ENCODE measurements at regions not wholly inside any gene's neighbourhood (a gene's known extent, or its start where the extent isn't known, plus 50 kb on each side); places are given as distances from the start of the nearest gene placed in this dataset.

GRCh38 chr12:82203086-82203485 is 155.1 kb downstream of the CCDC59 start:
- no peaks in the 10 kb centered on the region for H4K20me1 ChIP-seq (ENCODE audit: insufficient read depth)
- H3K79me2 ChIP-seq (ENCODE audit: insufficient read depth) = no peaks in the 10 kb centered on the region
- H3K36me3 ChIP-seq (replicated peaks in 1 of 2; ENCODE audit: control insufficient read depth in 1 of 2, insufficient read depth in 2 of 2, low read length in 1 of 2) = no peaks in the 10 kb centered on the region
- H3K27me3 ChIP-seq (ENCODE audit: insufficient read depth) = no peaks in the 10 kb centered on the region
- ChIA-PET POLR2A (no interaction called here), CTCF (no interaction called here)
- H3K9ac ChIP-seq = no peak overlapping the region
- no peak overlapping the region for H2AFZ ChIP-seq (ENCODE audit: low read depth)
- no peaks in the 10 kb centered on the region for H3K9me2 ChIP-seq
- WGBS (ENCODE audit: low lambda C conversion rate) = 6% methylated on average over 4 of the region's 4 CpGs
- H3K27ac ChIP-seq (ENCODE audit: low read depth in 2 of 2, low read length in 1 of 2) = no peak overlapping the region
- TF ChIP-seq POLR2AphosphoS5 (IDR thresholded peaks at IDR 0.05; ENCODE audit: low read depth, low read length) (no peak), IRF3 (IDR thresholded peaks at IDR 0.05; ENCODE audit: low read depth, low read length) (no peak), JUND (IDR thresholded peaks at IDR 0.05) (no peak), FOXM1 (IDR thresholded peaks at IDR 0.05; ENCODE audit: low read depth) (no peak), GABPA (IDR thresholded peaks at IDR 0.05; ENCODE audit: low read depth) (no peak), RAD21 (IDR thresholded peaks at IDR 0.05; ENCODE audit: low read length) (no peak), RXRA (IDR thresholded peaks at IDR 0.05; ENCODE audit: borderline replicate concordance, low read depth) (no peak), REST (IDR thresholded peaks at IDR 0.05; ENCODE audit: low read depth, low read length) (no peak), EP300 (IDR thresholded peaks at IDR 0.05; ENCODE audit: borderline replicate concordance in 1 of 2, low read depth in 1 of 2, low read length in 1 of 2) (no peak), MXI1 (IDR thresholded peaks at IDR 0.05; ENCODE audit: low read depth, low read length) (no peak)
- TF ChIP-seq, protein P1, sequence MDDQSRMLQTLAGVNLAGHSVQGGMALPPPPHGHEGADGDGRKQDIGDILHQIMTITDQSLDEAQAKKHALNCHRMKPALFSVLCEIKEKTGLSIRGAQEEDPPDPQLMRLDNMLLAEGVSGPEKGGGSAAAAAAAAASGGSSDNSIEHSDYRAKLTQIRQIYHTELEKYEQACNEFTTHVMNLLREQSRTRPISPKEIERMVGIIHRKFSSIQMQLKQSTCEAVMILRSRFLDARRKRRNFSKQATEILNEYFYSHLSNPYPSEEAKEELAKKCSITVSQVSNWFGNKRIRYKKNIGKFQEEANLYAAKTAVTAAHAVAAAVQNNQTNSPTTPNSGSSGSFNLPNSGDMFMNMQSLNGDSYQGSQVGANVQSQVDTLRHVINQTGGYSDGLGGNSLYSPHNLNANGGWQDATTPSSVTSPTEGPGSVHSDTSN (IDR thresholded peaks at IDR 0.05) = no peak
- no peaks in the 10 kb centered on the region for H3K9me3 ChIP-seq
- DNase-seq = no peak
- H3K4me2 ChIP-seq = no peak overlapping the region
- H3K4me3 ChIP-seq (ENCODE audit: low read depth in 2 of 2, low read length in 1 of 2) = no peak overlapping the region
- H3K4me1 ChIP-seq (ENCODE audit: control insufficient read depth in 1 of 2, insufficient read depth in 2 of 2, low read depth in 1 of 2, low read length in 1 of 2) = no peaks in the 10 kb centered on the region
- H3F3A ChIP-seq (replicated peaks; ENCODE audit: insufficient read depth) = no peaks in the 10 kb centered on the region

DNA sequence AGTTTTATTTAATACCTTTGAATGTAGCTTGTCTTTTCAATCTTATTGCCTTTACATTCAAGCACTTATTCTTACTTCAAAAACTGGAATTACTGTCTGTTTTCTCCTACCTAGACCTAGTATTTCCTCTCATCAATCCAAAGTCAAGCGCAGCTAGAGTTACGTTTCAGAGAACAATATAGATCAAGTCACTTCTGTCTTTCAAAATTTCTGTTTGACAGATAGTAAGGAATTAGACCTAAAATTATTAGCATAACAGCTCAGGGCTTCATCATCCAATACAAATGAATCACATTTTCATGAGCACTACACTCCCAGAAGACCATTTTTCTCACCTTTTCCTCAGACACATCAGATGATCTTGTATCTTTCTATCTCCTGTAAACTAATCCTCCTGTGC is 170.6 kb downstream of the CCDC59 start:
- no peaks in the 10 kb centered on the region for H3K9me2 ChIP-seq
- H3K9ac ChIP-seq = no peak overlapping the region
- no peak overlapping the region for H3K27ac ChIP-seq (ENCODE audit: low read depth in 2 of 2, low read length in 1 of 2)
- no peak overlapping the region for H3K4me2 ChIP-seq
- H3K9me3 ChIP-seq = no peaks in the 10 kb centered on the region
- no peaks in the 10 kb centered on the region for H3K4me1 ChIP-seq (ENCODE audit: control insufficient read depth in 1 of 2, insufficient read depth in 2 of 2, low read depth in 1 of 2, low read length in 1 of 2)
- no peak overlapping the region for H3K4me3 ChIP-seq (ENCODE audit: low read depth in 2 of 2, low read length in 1 of 2)
- no peaks in the 10 kb centered on the region for H4K20me1 ChIP-seq (ENCODE audit: insufficient read depth)
- H3K79me2 ChIP-seq (ENCODE audit: insufficient read depth) = no peaks in the 10 kb centered on the region
- DNase-seq = no peak
- no peaks in the 10 kb centered on the region for H3F3A ChIP-seq (replicated peaks; ENCODE audit: insufficient read depth)
- H3K27me3 ChIP-seq (ENCODE audit: insufficient read depth) = no peaks in the 10 kb centered on the region
- ChIA-PET POLR2A (no interaction called here), CTCF (interaction anchor here (1.2 kb wide), 1 partner anchor 9 kb away, joined by 3 read pairs; no protein-coding TSS in a partner anchor)
- no peaks in the 10 kb centered on the region for H3K36me3 ChIP-seq (replicated peaks in 1 of 2; ENCODE audit: control insufficient read depth in 1 of 2, insufficient read depth in 2 of 2, low read length in 1 of 2)
- no peak overlapping the region for H2AFZ ChIP-seq (ENCODE audit: low read depth)
- WGBS (ENCODE audit: low lambda C conversion rate) = 50% methylated on average over 2 of the region's 2 CpGs
- TF ChIP-seq GABPA (IDR thresholded peaks at IDR 0.05; ENCODE audit: low read depth) (no peak), CHD2 (IDR thresholded peaks at IDR 0.05; ENCODE audit: low read length, partially characterized antibody) (no peak), RAD21 (IDR thresholded peaks at IDR 0.05; ENCODE audit: low read length) (no peak), TEAD4 (IDR thresholded peaks at IDR 0.05; ENCODE audit: borderline replicate concordance, insufficient read depth) (no peak), SMC3 (IDR thresholded peaks at IDR 0.05; ENCODE audit: low read depth, low read length) (no peak), TAF1 (IDR thresholded peaks at IDR 0.05; ENCODE audit: borderline replicate concordance, low read depth, low read length) (no peak), USF2 (IDR thresholded peaks at IDR 0.05; ENCODE audit: borderline replicate concordance, low read depth, low read length) (no peak), NFIC (IDR thresholded peaks at IDR 0.05; ENCODE audit: borderline replicate concordance) (no peak), RXRA (IDR thresholded peaks at IDR 0.05; ENCODE audit: borderline replicate concordance, low read depth) (no peak), MEF2A (IDR thresholded peaks at IDR 0.05; ENCODE audit: borderline replicate concordance, low read depth) (no peak)
- TF ChIP-seq, protein P2, sequence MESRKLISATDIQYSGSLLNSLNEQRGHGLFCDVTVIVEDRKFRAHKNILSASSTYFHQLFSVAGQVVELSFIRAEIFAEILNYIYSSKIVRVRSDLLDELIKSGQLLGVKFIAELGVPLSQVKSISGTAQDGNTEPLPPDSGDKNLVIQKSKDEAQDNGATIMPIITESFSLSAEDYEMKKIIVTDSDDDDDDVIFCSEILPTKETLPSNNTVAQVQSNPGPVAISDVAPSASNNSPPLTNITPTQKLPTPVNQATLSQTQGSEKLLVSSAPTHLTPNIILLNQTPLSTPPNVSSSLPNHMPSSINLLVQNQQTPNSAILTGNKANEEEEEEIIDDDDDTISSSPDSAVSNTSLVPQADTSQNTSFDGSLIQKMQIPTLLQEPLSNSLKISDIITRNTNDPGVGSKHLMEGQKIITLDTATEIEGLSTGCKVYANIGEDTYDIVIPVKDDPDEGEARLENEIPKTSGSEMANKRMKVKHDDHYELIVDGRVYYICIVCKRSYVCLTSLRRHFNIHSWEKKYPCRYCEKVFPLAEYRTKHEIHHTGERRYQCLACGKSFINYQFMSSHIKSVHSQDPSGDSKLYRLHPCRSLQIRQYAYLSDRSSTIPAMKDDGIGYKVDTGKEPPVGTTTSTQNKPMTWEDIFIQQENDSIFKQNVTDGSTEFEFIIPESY (IDR thresholded peaks at IDR 0.05; ENCODE audit: borderline replicate concordance, low read depth) = no peak
